Panc1 (cell line): ENCODE measurements at regions not wholly inside any gene's neighbourhood (a gene's known extent, or its start where the extent isn't known, plus 50 kb on each side); places are given as distances from the start of the nearest gene placed in this dataset.

ENCODE experiments used
- ATAC-seq: fragments of 200-7000 bp; cut with Tn5 transposase; 2 replicates; pipeline ENCODE4 v1.9.1; 2020; ENCODE audit warnings: mild to moderate bottlenecking, moderate library complexity
- BruUV-seq: library from RNA; stranded (reverse); fragments of 400-500 nt; replicated peaks from 2 replicates; lab custom pipeline; 2021; lab: Mats Ljungman, UMichigan
- CTCF ChIA-PET: fragments of 300-600 bp; sonication (Branson Sonifier 250); formaldehyde crosslinking; loops from one replicate; lab custom pipeline; 2022; ENCODE audit warnings: antibody characterized with exemption; lab: Charles Lee
- POLR2A ChIA-PET: fragments of 300-600 bp; sonication (Branson Sonifier 250); formaldehyde crosslinking; loops from one replicate; lab custom pipeline; 2022; ENCODE audit warnings: antibody characterized with exemption; lab: Charles Lee
- DNase-seq: peaks from one replicate; pipeline ENCODE4 v3.0.0-alpha.2; 2010; ENCODE audit warnings: low read depth, low spot score
- H3K27ac ChIP-seq: 2 replicates; pipeline ENCODE4 v1.5.1; 2011; ENCODE audit warnings: mild to moderate bottlenecking, low read length, inconsistent platforms
- H3K27me3 ChIP-seq: fragments of 200-500 bp; sonication (Bioruptor generic); 2 replicates; pipeline ENCODE4 v1.6.0; 2014; ENCODE audit warnings: low read length, inconsistent platforms; ENCODE audit not compliant: control insufficient read depth, insufficient read depth
- H3K36me3 ChIP-seq: fragments of 200-500 bp; sonication (Bioruptor generic); 2 replicates; pipeline ENCODE4 v1.5.1; 2014; ENCODE audit warnings: inconsistent platforms, mild to moderate bottlenecking, low read length, moderate library complexity; ENCODE audit not compliant: control insufficient read depth, insufficient read depth
- H3K4me1 ChIP-seq: 2 replicates; pipeline ENCODE4 v1.5.1; 2011; ENCODE audit warnings: inconsistent platforms, mild to moderate bottlenecking, low read length, moderate library complexity; ENCODE audit not compliant: control insufficient read depth, insufficient read depth
- H3K4me3 ChIP-seq, 2 experiments: 2 replicates each; pipeline ENCODE4 v1.5.1; 2011 to 2012; ENCODE audit warnings: low read depth in 2 of 2, low read length in 2 of 2, mild to moderate bottlenecking in 2 of 2, inconsistent platforms in 1 of 2, moderate library complexity in 1 of 2
- H3K9me3 ChIP-seq: fragments of 200-500 bp; sonication (Bioruptor generic); 2 replicates; pipeline ENCODE4 v1.5.1; 2014; ENCODE audit warnings: low read depth, mild to moderate bottlenecking, inconsistent platforms, low read length, moderate library complexity; ENCODE audit not compliant: control insufficient read depth, insufficient read depth
- POLR2AphosphoS5 ChIP-seq: IDR thresholded peaks from 2 replicates; pipeline ENCODE4 v1.6.1; 2012; ENCODE audit warnings: mild to moderate bottlenecking, low read depth, low read length, moderate library complexity
- SIN3A ChIP-seq: IDR thresholded peaks from 2 replicates; pipeline ENCODE4 v1.6.1; 2012; ENCODE audit warnings: low read depth, mild to moderate bottlenecking, low read length, moderate library complexity, borderline replicate concordance; ENCODE audit not compliant: insufficient read depth
- TCF7L2 ChIP-seq: IDR thresholded peaks from 2 replicates; pipeline ENCODE4 v1.6.1; 2011; ENCODE audit warnings: mild to moderate bottlenecking, low read depth, low read length, inconsistent platforms
- in situ Hi-C: cut with HindIII; loops from 2 replicates; pipeline ENCODE4 v1.10.0; 2016; ENCODE audit warnings: low sequenced_read_pairs, low pct_unique_long_range_greater_than_20kb
- intact Hi-C: fragments of 100-400 bp; cut with micrococcal nuclease; formaldehyde crosslinking; loops from one replicate; pipeline ENCODE4 v1.10.0; 2022; ENCODE audit not compliant: unreplicated experiment
- TF ChIP-seq, protein P1 (sequence below), 2 experiments: IDR thresholded peaks; 2 replicates each; pipeline ENCODE4 v1.6.1; 2011 to 2012; ENCODE audit warnings: low read depth in 2 of 2, control low read depth in 1 of 2, low read length in 1 of 2, mild to moderate bottlenecking in 1 of 2, moderate library complexity in 1 of 2; ENCODE audit not compliant: insufficient read depth in 1 of 2
- TF ChIP-seq, protein P2 (sequence below): fragments of 450-650 bp; IDR thresholded peaks from 2 replicates; pipeline ENCODE4 v1.5.1; 2017; ENCODE audit warnings: mild to moderate bottlenecking

GRCh38 chr1:168939947-168940223 is 166.6 kb upstream of the ATP1B1 start:
- ChIA-PET CTCF (no interaction called here), POLR2A (no interaction called here)
- Histone ChIP-seq H3K36me3 (no peaks in the 10 kb centered on the region), H3K4me3 (no peak overlapping the region), H3K27me3 (no peaks in the 10 kb centered on the region), H3K27ac (no peak overlapping the region), H3K9me3 (no peaks in the 10 kb centered on the region), H3K4me1 (no peaks in the 10 kb centered on the region)
- ATAC-seq: no peak
- DNase-seq: no peak
- BruUV-seq: no TSS peak
- intact Hi-C loops: no loop called here
- TF ChIP-seq SIN3A: no peak
- TF ChIP-seq POLR2AphosphoS5: no peak
- no peak for TF ChIP-seq TCF7L2
- TF ChIP-seq, protein P1, sequence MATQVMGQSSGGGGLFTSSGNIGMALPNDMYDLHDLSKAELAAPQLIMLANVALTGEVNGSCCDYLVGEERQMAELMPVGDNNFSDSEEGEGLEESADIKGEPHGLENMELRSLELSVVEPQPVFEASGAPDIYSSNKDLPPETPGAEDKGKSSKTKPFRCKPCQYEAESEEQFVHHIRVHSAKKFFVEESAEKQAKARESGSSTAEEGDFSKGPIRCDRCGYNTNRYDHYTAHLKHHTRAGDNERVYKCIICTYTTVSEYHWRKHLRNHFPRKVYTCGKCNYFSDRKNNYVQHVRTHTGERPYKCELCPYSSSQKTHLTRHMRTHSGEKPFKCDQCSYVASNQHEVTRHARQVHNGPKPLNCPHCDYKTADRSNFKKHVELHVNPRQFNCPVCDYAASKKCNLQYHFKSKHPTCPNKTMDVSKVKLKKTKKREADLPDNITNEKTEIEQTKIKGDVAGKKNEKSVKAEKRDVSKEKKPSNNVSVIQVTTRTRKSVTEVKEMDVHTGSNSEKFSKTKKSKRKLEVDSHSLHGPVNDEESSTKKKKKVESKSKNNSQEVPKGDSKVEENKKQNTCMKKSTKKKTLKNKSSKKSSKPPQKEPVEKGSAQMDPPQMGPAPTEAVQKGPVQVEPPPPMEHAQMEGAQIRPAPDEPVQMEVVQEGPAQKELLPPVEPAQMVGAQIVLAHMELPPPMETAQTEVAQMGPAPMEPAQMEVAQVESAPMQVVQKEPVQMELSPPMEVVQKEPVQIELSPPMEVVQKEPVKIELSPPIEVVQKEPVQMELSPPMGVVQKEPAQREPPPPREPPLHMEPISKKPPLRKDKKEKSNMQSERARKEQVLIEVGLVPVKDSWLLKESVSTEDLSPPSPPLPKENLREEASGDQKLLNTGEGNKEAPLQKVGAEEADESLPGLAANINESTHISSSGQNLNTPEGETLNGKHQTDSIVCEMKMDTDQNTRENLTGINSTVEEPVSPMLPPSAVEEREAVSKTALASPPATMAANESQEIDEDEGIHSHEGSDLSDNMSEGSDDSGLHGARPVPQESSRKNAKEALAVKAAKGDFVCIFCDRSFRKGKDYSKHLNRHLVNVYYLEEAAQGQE (IDR thresholded peaks at IDR 0.05; ENCODE audit: insufficient read depth in 1 of 2, low read depth in 2 of 2, low read length in 1 of 2): no peak
- TF ChIP-seq, protein P2, sequence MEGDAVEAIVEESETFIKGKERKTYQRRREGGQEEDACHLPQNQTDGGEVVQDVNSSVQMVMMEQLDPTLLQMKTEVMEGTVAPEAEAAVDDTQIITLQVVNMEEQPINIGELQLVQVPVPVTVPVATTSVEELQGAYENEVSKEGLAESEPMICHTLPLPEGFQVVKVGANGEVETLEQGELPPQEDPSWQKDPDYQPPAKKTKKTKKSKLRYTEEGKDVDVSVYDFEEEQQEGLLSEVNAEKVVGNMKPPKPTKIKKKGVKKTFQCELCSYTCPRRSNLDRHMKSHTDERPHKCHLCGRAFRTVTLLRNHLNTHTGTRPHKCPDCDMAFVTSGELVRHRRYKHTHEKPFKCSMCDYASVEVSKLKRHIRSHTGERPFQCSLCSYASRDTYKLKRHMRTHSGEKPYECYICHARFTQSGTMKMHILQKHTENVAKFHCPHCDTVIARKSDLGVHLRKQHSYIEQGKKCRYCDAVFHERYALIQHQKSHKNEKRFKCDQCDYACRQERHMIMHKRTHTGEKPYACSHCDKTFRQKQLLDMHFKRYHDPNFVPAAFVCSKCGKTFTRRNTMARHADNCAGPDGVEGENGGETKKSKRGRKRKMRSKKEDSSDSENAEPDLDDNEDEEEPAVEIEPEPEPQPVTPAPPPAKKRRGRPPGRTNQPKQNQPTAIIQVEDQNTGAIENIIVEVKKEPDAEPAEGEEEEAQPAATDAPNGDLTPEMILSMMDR: no peak
- in situ Hi-C loops: no loop called here

DNA sequence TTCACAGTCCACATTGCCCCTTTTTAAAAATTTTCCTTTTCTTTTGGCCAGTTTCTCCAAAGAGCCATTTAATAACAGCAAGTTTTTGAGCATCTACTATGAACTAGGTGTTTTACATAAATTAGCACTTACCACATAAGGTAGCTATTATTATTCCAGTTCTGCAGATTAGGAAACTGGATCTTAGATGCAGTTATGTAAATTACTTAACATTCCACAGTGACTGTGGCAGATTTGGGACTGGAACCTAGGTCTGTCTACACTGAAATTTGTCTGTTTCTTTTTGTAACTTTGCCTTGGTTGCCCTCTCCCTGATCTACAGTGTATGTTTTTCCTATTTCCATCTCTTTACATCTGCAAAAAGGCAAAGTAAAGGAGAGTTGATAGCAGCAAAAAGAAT is 164.8 kb upstream of the ATP1B1 start:
- Histone ChIP-seq H3K27ac (no peak overlapping the region), H3K36me3 (no peaks in the 10 kb centered on the region), H3K4me1 (no peaks in the 10 kb centered on the region), H3K4me3 (no peak overlapping the region), H3K27me3 (no peaks in the 10 kb centered on the region), H3K9me3 (no peaks in the 10 kb centered on the region)
- intact Hi-C loops (no loop called here), in situ Hi-C loops (no loop called here)
- ATAC-seq (no peak), DNase-seq (no peak)
- POLR2A ChIA-PET: no interaction called here
- BruUV-seq: no TSS peak
- TF ChIP-seq SIN3A: no peak
- no peak for TF ChIP-seq TCF7L2
- TF ChIP-seq, protein P2: no peak
- TF ChIP-seq, protein P1 (IDR thresholded peaks at IDR 0.05; ENCODE audit: insufficient read depth in 1 of 2, low read depth in 2 of 2, low read length in 1 of 2): no peak
- TF ChIP-seq POLR2AphosphoS5: no peak
- CTCF ChIA-PET: no interaction called here
